Immature natural killer cell (primary cell): ENCODE measurements at regions not wholly inside any gene's neighbourhood (a gene's known extent, or its start where the extent isn't known, plus 50 kb on each side); places are given as distances from the start of the nearest gene placed in this dataset.

ENCODE experiments used
- DNase-seq, 3 donors: peaks; one replicate each; pipeline ENCODE4 v3.0.0; 2022; ENCODE audit warnings: mixed read lengths in 1 of 3
- H3K27ac Mint-ChIP-seq, 6 donors: one replicate each; pipeline ENCODE4 v1.8.0; 2020; ENCODE audit warnings: mixed read lengths in 6 of 6, mild to moderate bottlenecking in 5 of 6, inconsistent platforms in 4 of 6, moderate library complexity in 3 of 6
- H3K27me3 Mint-ChIP-seq, 3 donors: one replicate each; pipeline ENCODE4 v1.8.0; 2020 to 2021; ENCODE audit warnings: low read depth in 3 of 3, mild to moderate bottlenecking in 3 of 3, mixed read lengths in 3 of 3, moderate library complexity in 3 of 3, inconsistent platforms in 1 of 3
- H3K36me3 Mint-ChIP-seq, 3 donors: one replicate each; pipeline ENCODE4 v1.8.0; 2020; ENCODE audit warnings: mixed read lengths in 3 of 3, inconsistent platforms in 2 of 3, mild to moderate bottlenecking in 2 of 3
- H3K4me1 Mint-ChIP-seq, 2 donors: one replicate each; pipeline ENCODE4 v1.8.0; 2020; ENCODE audit warnings: inconsistent platforms in 2 of 2, mild to moderate bottlenecking in 2 of 2, mixed read lengths in 2 of 2, moderate library complexity in 1 of 2
- H3K4me3 Mint-ChIP-seq, 5 donors: one replicate each; pipeline ENCODE4 v1.8.0; 2020; ENCODE audit warnings: mild to moderate bottlenecking in 5 of 5, mixed read lengths in 5 of 5, inconsistent platforms in 3 of 5, moderate library complexity in 3 of 5
- H3K9me3 Mint-ChIP-seq, 6 donors: one replicate each; pipeline ENCODE4 v1.8.0; 2020; ENCODE audit warnings: mild to moderate bottlenecking in 6 of 6, mixed read lengths in 6 of 6, inconsistent platforms in 4 of 6, moderate library complexity in 3 of 6

GRCh38 chr3:27573780-27574437, 89.7 kb upstream of the SLC4A7 start:
- Mint-ChIP-seq H3K9me3 (no peaks in the 10 kb centered on the region), H3K27me3 (no peaks in the 10 kb centered on the region), H3K4me3 (no peak overlapping the region), H3K4me1 (peaks cover 5 to 12% of the 10 kb centered on the region in 2 donors), H3K27ac (no peak overlapping the region), H3K36me3 (no peaks in the 10 kb centered on the region)
- DNase-seq, result no peak

GRCh38 chr3:27573138-27573537, 89.0 kb upstream of the SLC4A7 start:
- H3K4me3 Mint-ChIP-seq, result no peak overlapping the region
- H3K9me3 Mint-ChIP-seq, result no peaks in the 10 kb centered on the region
- H3K27me3 Mint-ChIP-seq, result no peaks in the 10 kb centered on the region
- no peaks in the 10 kb centered on the region for H3K36me3 Mint-ChIP-seq
- no peak overlapping the region for H3K27ac Mint-ChIP-seq
- peaks cover 5 to 12% of the 10 kb centered on the region in 2 donors for H3K4me1 Mint-ChIP-seq
- no peak for DNase-seq

GRCh38 chr3:27571345-27571744, 87.2 kb upstream of the SLC4A7 start:
- H3K9me3 Mint-ChIP-seq, result no peaks in the 10 kb centered on the region
- H3K4me3 Mint-ChIP-seq, result no peak overlapping the region
- H3K27me3 Mint-ChIP-seq, result no peaks in the 10 kb centered on the region
- peak overlapping the region in 1 of 6 donors; percentile 54 for H3K27ac Mint-ChIP-seq
- DNase-seq, result no peak
- H3K4me1 Mint-ChIP-seq, result peaks cover 5 to 12% of the 10 kb centered on the region in 2 donors
- no peaks in the 10 kb centered on the region for H3K36me3 Mint-ChIP-seq

GRCh38 chr3:27570421-27571106, 86.4 kb upstream of the SLC4A7 start:
- Mint-ChIP-seq H3K36me3 (no peaks in the 10 kb centered on the region), H3K27ac (no peak overlapping the region), H3K27me3 (no peaks in the 10 kb centered on the region), H3K4me1 (peaks cover 3 to 5% of the 10 kb centered on the region in 2 donors), H3K4me3 (no peak overlapping the region), H3K9me3 (no peaks in the 10 kb centered on the region)
- DNase-seq, result no peak

GRCh38 chr3:27568393-27568792, 84.2 kb upstream of the SLC4A7 start:
- Mint-ChIP-seq H3K27me3 (no peaks in the 10 kb centered on the region), H3K36me3 (no peaks in the 10 kb centered on the region), H3K27ac (no peak overlapping the region), H3K4me1 (no peaks in the 10 kb centered on the region), H3K9me3 (no peaks in the 10 kb centered on the region), H3K4me3 (no peak overlapping the region)
- no peak for DNase-seq

GRCh38 chr3:27567251-27567650, 83.1 kb upstream of the SLC4A7 start:
- Mint-ChIP-seq H3K9me3 (no peaks in the 10 kb centered on the region), H3K4me1 (no peaks in the 10 kb centered on the region), H3K36me3 (no peaks in the 10 kb centered on the region), H3K27ac (no peak overlapping the region), H3K27me3 (no peaks in the 10 kb centered on the region), H3K4me3 (no peak overlapping the region)
- DNase-seq, result no peak

- Mint-ChIP-seq H3K27me3 (no peaks in the 10 kb centered on the region), H3K36me3 (no peaks in the 10 kb centered on the region), H3K4me1 (no peaks in the 10 kb centered on the region), H3K9me3 (no peaks in the 10 kb centered on the region), H3K4me3 (no peak overlapping the region), H3K27ac (no peak overlapping the region)
- no peak for DNase-seq
Measured at GRCh38 chr3:27565201-27565852, 81.1 kb upstream of the SLC4A7 start.

- DNase-seq, result no peak
- Mint-ChIP-seq H3K27me3 (peaks cover 0 to 3% (median 3%) of the 10 kb centered on the region in 3 donors), H3K27ac (no peak overlapping the region), H3K9me3 (peaks cover 0 to 2% (median 0%) of the 10 kb centered on the region in 6 donors), H3K36me3 (no peaks in the 10 kb centered on the region), H3K4me1 (no peaks in the 10 kb centered on the region), H3K4me3 (no peak overlapping the region)
Measured at GRCh38 chr3:27561576-27561975, 77.4 kb upstream of the SLC4A7 start.

GRCh38 chr3:27560484-27561056, 76.4 kb upstream of the SLC4A7 start:
- Mint-ChIP-seq H3K4me1 (no peaks in the 10 kb centered on the region), H3K4me3 (no peak overlapping the region), H3K27me3 (peaks cover 0 to 3% (median 3%) of the 10 kb centered on the region in 3 donors), H3K9me3 (peaks cover 0 to 2% (median 0%) of the 10 kb centered on the region in 6 donors), H3K36me3 (no peaks in the 10 kb centered on the region), H3K27ac (no peak overlapping the region)
- no peak for DNase-seq

- Mint-ChIP-seq H3K4me1 (no peaks in the 10 kb centered on the region), H3K27me3 (peaks cover 0 to 3% (median 3%) of the 10 kb centered on the region in 3 donors), H3K36me3 (no peaks in the 10 kb centered on the region), H3K9me3 (peaks cover 0 to 2% (median 0%) of the 10 kb centered on the region in 6 donors), H3K27ac (peak overlapping the region in 1 of 6 donors; percentile 15), H3K4me3 (no peak overlapping the region)
- no peak for DNase-seq
Measured at GRCh38 chr3:27559835-27560234, 75.7 kb upstream of the SLC4A7 start.

- DNase-seq, result no peak
- H3K27ac Mint-ChIP-seq, result no peak overlapping the region
- H3K9me3 Mint-ChIP-seq, result peaks cover 0 to 2% (median 0%) of the 10 kb centered on the region in 6 donors
- peaks cover 0 to 3% (median 3%) of the 10 kb centered on the region in 3 donors for H3K27me3 Mint-ChIP-seq
- no peak overlapping the region for H3K4me3 Mint-ChIP-seq
- H3K4me1 Mint-ChIP-seq, result no peaks in the 10 kb centered on the region
- H3K36me3 Mint-ChIP-seq, result no peaks in the 10 kb centered on the region
Measured at GRCh38 chr3:27559381-27559780, 75.2 kb upstream of the SLC4A7 start.

GRCh38 chr3:27557411-27557810, 73.2 kb upstream of the SLC4A7 start:
- Mint-ChIP-seq H3K4me1 (no peaks in the 10 kb centered on the region), H3K36me3 (no peaks in the 10 kb centered on the region), H3K27me3 (peaks cover 2 to 6% (median 3%) of the 10 kb centered on the region in 3 donors), H3K27ac (no peak overlapping the region), H3K9me3 (peaks cover 0 to 2% (median 0%) of the 10 kb centered on the region in 6 donors), H3K4me3 (no peak overlapping the region)
- DNase-seq, result no peak

GRCh38 chr3:27556887-27557286, 72.7 kb upstream of the SLC4A7 start:
- Mint-ChIP-seq H3K4me3 (no peak overlapping the region), H3K9me3 (peaks cover 0 to 2% (median 0%) of the 10 kb centered on the region in 6 donors)

GRCh38 chr3:27554706-27555105, 70.5 kb upstream of the SLC4A7 start:
- Mint-ChIP-seq H3K27me3 (peaks cover 2 to 7% (median 6%) of the 10 kb centered on the region in 3 donors), H3K9me3 (peaks cover 0 to 2% (median 0%) of the 10 kb centered on the region in 6 donors), H3K4me3 (no peak overlapping the region), H3K36me3 (no peaks in the 10 kb centered on the region), H3K4me1 (no peaks in the 10 kb centered on the region), H3K27ac (peak overlapping the region in 1 of 6 donors; percentile 31)
- no peak for DNase-seq

More at GRCh38 chr3:27556887-27557286, 72.7 kb upstream of the SLC4A7 start:
- Mint-ChIP-seq H3K4me1 (no peaks in the 10 kb centered on the region), H3K27me3 (peaks cover 3 to 6% (median 4%) of the 10 kb centered on the region in 3 donors), H3K27ac (no peak overlapping the region), H3K36me3 (no peaks in the 10 kb centered on the region)
- no peak for DNase-seq
